Psoas muscle (tissue), 7 donors: ENCODE measurements at regions not wholly inside any gene's neighbourhood (a gene's known extent, or its start where the extent isn't known, plus 50 kb on each side); places are given as distances from the start of the nearest gene placed in this dataset.

ENCODE experiments used
- ATAC-seq, 4 donors: fragments of 200-7000 bp; cut with Tn5 transposase; one replicate each; pipeline ENCODE4 v1.9.1; 2020; ENCODE audit warnings: moderate library complexity in 3 of 4, mild to moderate bottlenecking in 2 of 4
- DNase-seq, 2 donors: peaks; one replicate each; pipeline ENCODE4 v3.0.0-alpha.2; 2020
- H3K27ac ChIP-seq: fragments of 200-600 bp; one replicate; pipeline ENCODE4 v1.8.0; 2022
- H3K27me3 ChIP-seq, 3 donors: fragments of 200-600 bp in 1 of 3; one replicate each; pipeline versions ENCODE4 v1.6.1 to v1.8.0; 2013 to 2022; ENCODE audit warnings: low read length in 2 of 3, mild to moderate bottlenecking in 2 of 3, moderate library complexity in 1 of 3; ENCODE audit not compliant: insufficient read depth in 3 of 3
- H3K36me3 ChIP-seq, 2 donors: fragments of 200-600 bp in 1 of 2; one replicate each; pipeline versions ENCODE4 v1.6.1 to v1.8.0; 2013 to 2022; ENCODE audit warnings: low read depth in 1 of 2, mild to moderate bottlenecking in 1 of 2, moderate library complexity in 1 of 2; ENCODE audit not compliant: insufficient read depth in 1 of 2
- H3K4me1 ChIP-seq: fragments of 200-600 bp; one replicate; pipeline ENCODE4 v1.8.0; 2022
- H3K4me3 ChIP-seq: fragments of 200-600 bp; one replicate; pipeline ENCODE4 v1.8.0; 2022; ENCODE audit warnings: mild to moderate bottlenecking
- H3K9me3 ChIP-seq: fragments of 200-600 bp; one replicate; pipeline ENCODE4 v1.8.0; 2022
- WGBS, 3 donors: extraction: QIAGEN DNeasy Blood & Tissue Kit; methylation state at CpG; one replicate each; pipeline versions ENCODE4 v1.1.6 to v1.1.7; 2013; 5-methylcytosine and 5-hydroxymethylcytosine counted together
- intact Hi-C, 2 donors: fragments of 100-400 bp; cut with DNase I; formaldehyde crosslinking; loops; one replicate each; pipeline versions ENCODE4 v1.11.0 to v1.14.2; 2022
- TF ChIP-seq, protein P1 (sequence below): fragments of 200-600 bp; IDR thresholded peaks from one replicate; pipeline ENCODE4 v1.8.0; 2022; ENCODE audit warnings: antibody characterized with exemption
- donor health status: healthy with polysubstance abuse.
- donor health status: DM: no; HTN: no; CAD: no; lungs with moderate emphysema.
- donor health status: Bipolar disorder and iron deficiency.
- donor health status: healthy.
- donor health status: DM: yes; HTN: yes; CAD: no.
- donor health status: DM: no; HTN: no; CAD: no.
- donor health status: DM: yes; HTN: yes; CAD: no.

DNA sequence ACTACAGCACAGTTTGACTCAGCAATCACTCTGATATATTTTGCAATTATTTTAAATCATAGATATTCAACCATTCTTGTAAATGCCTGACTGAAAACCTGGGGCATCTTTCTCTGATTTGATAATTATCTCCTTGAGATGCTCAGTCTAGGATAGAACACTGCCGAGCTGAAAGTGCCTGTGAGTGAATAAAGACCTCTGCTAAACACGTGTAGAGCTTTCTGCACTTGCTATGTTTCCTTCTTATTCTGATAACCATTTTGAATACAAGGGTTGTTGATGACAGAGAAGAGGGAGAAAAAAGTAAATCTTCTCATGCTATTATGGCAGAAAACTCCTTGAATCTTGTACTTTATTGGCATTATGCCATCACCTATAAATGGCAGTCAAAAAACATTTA, 1843.4 kb upstream of the IGFBP7 start:
- Histone ChIP-seq H3K9me3 (no peaks in the 10 kb centered on the region), H3K36me3 (no peaks in the 10 kb centered on the region), H3K27me3 (no peaks in the 10 kb centered on the region), H3K27ac (no peak overlapping the region), H3K4me3 (no peak overlapping the region), H3K4me1 (no peaks in the 10 kb centered on the region)
- WGBS, 3 donors: 54 to 63% (median 61%) methylated on average over 2 of the region's 2 CpGs
- no peak for DNase-seq
- TF ChIP-seq, protein P1, sequence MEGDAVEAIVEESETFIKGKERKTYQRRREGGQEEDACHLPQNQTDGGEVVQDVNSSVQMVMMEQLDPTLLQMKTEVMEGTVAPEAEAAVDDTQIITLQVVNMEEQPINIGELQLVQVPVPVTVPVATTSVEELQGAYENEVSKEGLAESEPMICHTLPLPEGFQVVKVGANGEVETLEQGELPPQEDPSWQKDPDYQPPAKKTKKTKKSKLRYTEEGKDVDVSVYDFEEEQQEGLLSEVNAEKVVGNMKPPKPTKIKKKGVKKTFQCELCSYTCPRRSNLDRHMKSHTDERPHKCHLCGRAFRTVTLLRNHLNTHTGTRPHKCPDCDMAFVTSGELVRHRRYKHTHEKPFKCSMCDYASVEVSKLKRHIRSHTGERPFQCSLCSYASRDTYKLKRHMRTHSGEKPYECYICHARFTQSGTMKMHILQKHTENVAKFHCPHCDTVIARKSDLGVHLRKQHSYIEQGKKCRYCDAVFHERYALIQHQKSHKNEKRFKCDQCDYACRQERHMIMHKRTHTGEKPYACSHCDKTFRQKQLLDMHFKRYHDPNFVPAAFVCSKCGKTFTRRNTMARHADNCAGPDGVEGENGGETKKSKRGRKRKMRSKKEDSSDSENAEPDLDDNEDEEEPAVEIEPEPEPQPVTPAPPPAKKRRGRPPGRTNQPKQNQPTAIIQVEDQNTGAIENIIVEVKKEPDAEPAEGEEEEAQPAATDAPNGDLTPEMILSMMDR: no peak
- no peak for ATAC-seq
- intact Hi-C loops: no loop called here

DNA sequence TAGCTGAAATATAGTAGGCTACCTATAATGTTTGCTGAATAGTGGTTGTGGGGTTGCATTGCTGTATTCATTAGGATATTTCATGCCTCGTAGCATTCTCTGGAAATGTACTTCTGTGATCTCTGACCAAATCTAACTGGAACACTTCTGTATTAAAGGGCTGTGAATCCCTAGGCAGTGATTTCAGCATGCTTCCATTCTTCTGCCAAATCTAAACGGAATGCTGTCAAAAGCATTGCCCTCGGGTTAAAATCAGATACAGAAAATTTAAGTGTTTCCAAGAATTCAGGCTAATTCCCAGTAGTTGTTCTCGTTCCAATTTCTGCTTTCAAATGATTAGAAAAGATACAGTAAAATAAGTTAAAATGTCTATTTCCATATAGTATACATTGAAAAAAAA, 1847.5 kb upstream of the IGFBP7 start:
- H3K36me3 ChIP-seq: no peaks in the 10 kb centered on the region
- intact Hi-C loops: no loop called here
- no peaks in the 10 kb centered on the region for H3K9me3 ChIP-seq
- 21 to 33% (median 26%) methylated on average over 4 of the region's 4 CpGs for WGBS, 3 donors
- no peaks in the 10 kb centered on the region for H3K4me1 ChIP-seq
- TF ChIP-seq, protein P1: no peak
- no peak overlapping the region for H3K4me3 ChIP-seq
- H3K27me3 ChIP-seq: no peaks in the 10 kb centered on the region
- ATAC-seq: no peak
- no peak overlapping the region for H3K27ac ChIP-seq
- no peak for DNase-seq

DNA sequence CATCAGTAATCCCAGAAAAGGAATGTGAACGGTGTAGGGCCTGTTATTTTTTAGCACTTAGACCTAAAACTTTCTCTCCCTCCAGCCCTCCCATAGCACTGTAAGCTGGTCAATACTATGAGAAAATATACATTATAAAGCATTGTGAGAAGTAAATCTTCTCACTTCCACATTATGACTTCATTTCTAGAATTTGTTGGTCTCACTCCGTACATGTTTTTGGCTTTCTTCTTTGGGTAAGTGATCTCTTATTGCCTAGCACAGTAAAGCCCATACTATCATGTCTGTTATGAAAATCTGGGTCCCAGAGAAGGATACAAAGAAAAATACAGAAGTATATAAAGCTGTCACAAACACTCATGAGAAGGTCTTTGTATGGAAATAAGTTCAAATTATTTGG, 1851.1 kb upstream of the IGFBP7 start:
- no peak overlapping the region for H3K27ac ChIP-seq
- no peaks in the 10 kb centered on the region for H3K36me3 ChIP-seq
- TF ChIP-seq, protein P1: no peak
- no peaks in the 10 kb centered on the region for H3K9me3 ChIP-seq
- ATAC-seq: no peak
- H3K4me1 ChIP-seq: no peaks in the 10 kb centered on the region
- no peak for DNase-seq
- H3K4me3 ChIP-seq: no peak overlapping the region
- WGBS, 3 donors: 72 to 77% (median 76%) methylated on average over 2 of the region's 2 CpGs
- intact Hi-C loops: no loop called here
- H3K27me3 ChIP-seq: no peaks in the 10 kb centered on the region

DNA sequence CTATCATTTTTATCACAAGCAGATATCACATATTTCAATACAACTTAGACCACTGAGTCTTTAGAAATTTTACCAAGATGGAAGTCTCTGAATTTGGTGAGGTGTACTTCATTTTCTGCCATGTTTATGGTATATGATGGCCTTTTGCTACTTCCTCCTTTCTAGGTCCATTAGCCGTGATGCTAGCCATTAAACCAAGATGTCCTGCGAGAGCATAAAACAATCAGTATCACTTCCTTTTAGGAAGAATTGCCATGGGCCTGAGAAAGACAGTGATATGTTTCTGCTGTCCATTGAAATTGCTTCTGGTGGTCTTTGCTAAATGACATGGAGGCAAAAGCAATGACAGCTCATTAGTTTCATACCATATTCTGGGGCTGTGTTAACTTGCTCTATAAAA, 1851.7 kb upstream of the IGFBP7 start:
- Histone ChIP-seq H3K9me3 (no peaks in the 10 kb centered on the region), H3K4me3 (no peak overlapping the region), H3K27me3 (no peaks in the 10 kb centered on the region), H3K27ac (no peak overlapping the region), H3K4me1 (no peaks in the 10 kb centered on the region), H3K36me3 (no peaks in the 10 kb centered on the region)
- TF ChIP-seq, protein P1: no peak
- intact Hi-C loops: no loop called here
- DNase-seq (no peak), ATAC-seq (no peak)
- 43 to 68% (median 61%) methylated on average over 2 of the region's 2 CpGs for WGBS, 3 donors

DNA sequence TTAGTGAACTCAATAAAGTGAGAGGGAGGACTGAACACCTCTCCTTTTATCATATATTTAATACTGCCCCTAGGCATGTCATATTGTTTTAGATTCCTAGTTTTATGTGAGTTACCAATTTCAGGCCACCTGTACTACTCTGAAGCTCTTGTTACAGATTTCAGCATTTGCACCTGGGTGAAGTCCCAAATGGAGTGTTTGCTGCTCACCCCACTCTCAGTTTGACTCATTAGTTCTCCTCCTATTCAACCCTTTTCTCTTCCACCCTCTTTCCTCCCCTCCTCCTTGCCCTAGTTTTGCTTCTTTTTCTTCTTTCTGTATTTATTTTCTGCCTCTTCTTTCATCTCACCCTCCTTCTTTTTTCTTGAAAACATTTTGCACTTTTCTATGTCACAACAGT, 1852.2 kb upstream of the IGFBP7 start:
- Histone ChIP-seq H3K27me3 (no peaks in the 10 kb centered on the region), H3K27ac (no peak overlapping the region), H3K36me3 (no peaks in the 10 kb centered on the region), H3K4me3 (no peak overlapping the region), H3K4me1 (no peaks in the 10 kb centered on the region), H3K9me3 (no peaks in the 10 kb centered on the region)
- TF ChIP-seq, protein P1: no peak
- intact Hi-C loops: no loop called here
- DNase-seq: no peak
- no peak for ATAC-seq
